GM12891 (cell line): ENCODE measurements at regions not wholly inside any gene's neighbourhood (a gene's known extent, or its start where the extent isn't known, plus 50 kb on each side); places are given as distances from the start of the nearest gene placed in this dataset.

Source experiments
- DNase-seq: peaks from one replicate; pipeline ENCODE4 v3.0.0; 2011; ENCODE audit warnings: low spot score; ENCODE audit not compliant: insufficient read length
- FAIRE-seq: peaks from 2 replicates; lab custom pipeline; 2011; peaks lifted over from hg19 to GRCh38; lab: Jason Lieb, UNC
- PAX5 ChIP-seq: IDR thresholded peaks from 2 replicates; pipeline ENCODE4 v1.6.1; 2011; ENCODE audit warnings: low read length, moderate library complexity, mild to moderate bottlenecking; ENCODE audit not compliant: insufficient read depth, severe bottlenecking
- POLR2A ChIP-seq: IDR thresholded peaks from 2 replicates; pipeline ENCODE4 v1.6.1; 2011; ENCODE audit warnings: low read depth, low read length, control low read depth
- POLR2AphosphoS5 ChIP-seq: IDR thresholded peaks from 2 replicates; pipeline ENCODE4 v1.6.1; 2011; ENCODE audit warnings: low read depth, low read length, control low read depth
- POU2F2 ChIP-seq: IDR thresholded peaks from 2 replicates; pipeline ENCODE4 v1.6.1; 2011; ENCODE audit warnings: low read depth, mild to moderate bottlenecking, control low read depth, low read length, moderate library complexity
- SPI1 ChIP-seq: IDR thresholded peaks from 2 replicates; pipeline ENCODE4 v1.6.1; 2011; ENCODE audit warnings: low read depth, low read length, control low read depth
- TAF1 ChIP-seq: IDR thresholded peaks from 2 replicates; pipeline ENCODE4 v1.6.1; 2011; ENCODE audit warnings: low read depth, low read length, control low read depth

- FAIRE-seq, result no peak
- DNase-seq, result no peak
- no peak for TF ChIP-seq POLR2AphosphoS5
- no peak for TF ChIP-seq SPI1
- no peak for TF ChIP-seq POU2F2
Measured at GRCh38 chr7:89943525-89944050, 210.7 kb upstream of the STEAP1 start.

DNA sequence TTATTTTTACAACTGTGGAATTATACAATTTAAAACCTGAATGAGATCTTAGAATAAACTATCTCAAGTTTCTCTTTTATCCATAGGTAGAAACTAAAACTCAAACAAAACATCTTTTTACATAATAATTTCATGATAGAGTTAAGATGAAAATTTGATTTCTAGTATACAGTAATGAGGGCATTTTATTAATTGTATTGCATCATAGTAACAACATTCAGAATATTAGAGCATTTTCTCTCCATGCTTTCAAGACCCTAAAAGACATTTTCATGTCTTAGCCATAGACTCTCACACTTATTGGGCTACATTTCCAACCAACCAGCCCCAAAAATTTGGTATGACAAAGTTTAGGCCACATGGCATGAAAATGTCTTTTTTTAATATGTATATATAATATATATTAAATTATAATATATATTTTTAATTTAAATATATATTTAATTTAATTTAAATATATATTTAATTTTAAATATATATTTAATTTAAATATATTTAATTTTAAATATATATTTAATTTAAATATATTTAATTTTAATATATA is 195.7 kb upstream of the STEAP1 start:
- no peak for FAIRE-seq
- TF ChIP-seq TAF1 (no peak), SPI1 (no peak), POU2F2 (no peak), PAX5 (no peak), POLR2AphosphoS5 (no peak), POLR2A (no peak)

DNA sequence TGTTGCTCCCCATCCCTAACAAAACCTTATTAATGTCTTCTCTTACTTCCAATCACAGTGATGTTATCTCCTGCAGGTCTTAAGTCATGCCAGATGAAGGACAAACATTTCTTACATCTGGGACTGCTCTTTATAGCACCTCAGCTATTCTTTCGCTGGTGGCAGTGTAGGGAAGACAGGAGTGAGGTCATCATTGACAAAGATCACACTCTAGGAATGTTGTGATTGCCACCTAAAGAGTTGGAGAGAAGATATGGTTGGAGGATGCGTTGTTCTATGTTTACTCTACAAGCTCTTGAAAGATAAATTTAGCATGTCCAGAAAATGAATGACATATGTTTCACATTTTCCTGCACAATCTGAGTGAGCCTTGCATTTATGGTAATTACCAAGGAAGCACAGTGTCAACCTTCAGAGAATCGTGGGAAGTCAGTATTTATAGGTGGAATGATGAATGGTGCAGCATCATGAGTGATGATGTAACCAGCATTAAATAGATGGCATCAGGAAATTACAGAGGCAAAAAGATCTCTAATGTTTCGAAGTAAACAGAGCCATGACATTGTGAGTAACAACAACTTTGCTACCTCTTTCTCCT is 188.1 kb upstream of the STEAP1 start:
- DNase-seq (no peak), FAIRE-seq (no peak)
- TF ChIP-seq POU2F2, result no peak
- no peak for TF ChIP-seq PAX5
- TF ChIP-seq POLR2A, result no peak
- no peak for TF ChIP-seq TAF1
- no peak for TF ChIP-seq SPI1
- no peak for TF ChIP-seq POLR2AphosphoS5

More for the DNA sequence above, 195.7 kb upstream of the STEAP1 start:
- DNase-seq, result no peak

GRCh38 chr7:89975577-89975976 is 178.7 kb upstream of the STEAP1 start:
- DNase-seq (no peak), FAIRE-seq (no peak)
- TF ChIP-seq POLR2A, result no peak
- no peak for TF ChIP-seq POU2F2
- no peak for TF ChIP-seq SPI1
- TF ChIP-seq PAX5, result no peak
- no peak for TF ChIP-seq POLR2AphosphoS5
- no peak for TF ChIP-seq TAF1

GRCh38 chr7:89987665-89988064 is 166.6 kb upstream of the STEAP1 start:
- DNase-seq (no peak), FAIRE-seq (no peak)
- TF ChIP-seq POU2F2 (no peak), TAF1 (no peak), PAX5 (no peak), SPI1 (no peak), POLR2A (no peak), POLR2AphosphoS5 (no peak)

DNA sequence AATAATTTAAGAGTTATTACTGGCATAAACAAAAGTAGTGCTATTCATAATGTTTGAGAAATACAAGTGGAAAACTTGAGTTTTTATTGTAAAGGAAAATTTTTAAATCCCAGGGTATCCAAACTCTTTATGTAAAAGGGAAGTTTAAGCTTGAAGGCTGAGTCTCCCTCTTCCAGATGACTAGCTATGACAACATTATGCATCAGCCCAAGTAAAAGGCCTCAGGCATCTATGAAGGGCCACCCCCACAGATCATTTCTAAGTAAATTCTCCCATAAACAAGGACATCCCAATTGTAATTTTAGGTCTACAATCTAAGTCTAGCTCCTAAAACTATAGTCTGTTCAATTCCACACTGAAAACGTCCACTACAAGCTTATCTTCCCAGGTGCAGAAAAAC is 166.2 kb upstream of the STEAP1 start:
- DNase-seq (no peak), FAIRE-seq (no peak)
- no peak for TF ChIP-seq TAF1
- no peak for TF ChIP-seq POLR2AphosphoS5
- no peak for TF ChIP-seq POLR2A

DNA sequence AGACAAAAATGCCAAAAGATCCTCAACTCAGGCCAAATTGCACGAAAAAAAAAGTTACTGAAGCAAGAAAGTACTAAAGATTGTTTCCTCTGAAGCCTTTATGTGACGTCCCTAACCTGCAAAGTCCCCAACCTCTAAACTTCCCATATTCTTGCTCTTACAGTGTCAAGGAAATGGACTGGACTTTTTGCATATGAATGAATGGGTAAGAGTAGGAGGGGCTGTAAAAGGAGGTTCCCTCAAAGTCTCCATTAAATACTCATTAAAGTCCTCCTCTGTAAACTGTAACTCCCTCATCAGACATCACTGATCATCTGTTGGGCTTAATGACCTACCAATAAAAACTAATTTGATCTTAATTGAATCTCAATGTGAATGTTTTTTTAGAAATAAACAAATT is 164.8 kb upstream of the STEAP1 start:
- DNase-seq (no peak), FAIRE-seq (no peak)
- TF ChIP-seq TAF1, result no peak
- no peak for TF ChIP-seq PAX5
- no peak for TF ChIP-seq POU2F2
- no peak for TF ChIP-seq SPI1
- TF ChIP-seq POLR2A, result no peak
- TF ChIP-seq POLR2AphosphoS5, result no peak

DNA sequence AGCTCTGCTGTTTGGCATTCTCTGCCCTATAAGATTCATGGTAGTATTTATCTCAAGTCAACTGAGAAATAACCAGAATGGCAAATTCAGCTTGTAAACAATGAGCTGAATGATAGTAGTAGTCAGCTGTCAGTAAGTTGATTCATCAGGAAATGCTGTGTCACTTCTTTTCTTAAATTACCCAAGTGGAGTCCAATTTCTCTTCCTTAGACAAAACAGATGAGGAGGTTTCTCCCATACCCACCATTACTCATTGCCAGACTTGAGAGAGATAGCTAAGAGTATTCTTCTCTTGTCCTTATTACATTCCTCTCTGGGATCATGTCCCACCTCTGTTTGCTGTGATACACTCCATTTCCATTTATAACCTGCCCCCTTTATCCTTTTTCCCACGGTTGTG is 159.8 kb upstream of the STEAP1 start:
- DNase-seq, result no peak
- no peak for FAIRE-seq
- no peak for TF ChIP-seq POLR2AphosphoS5
- TF ChIP-seq POLR2A, result no peak
- no peak for TF ChIP-seq TAF1
- TF ChIP-seq SPI1, result no peak
- no peak for TF ChIP-seq PAX5
- TF ChIP-seq POU2F2, result no peak

GRCh38 chr7:89998554-89998953 is 155.7 kb upstream of the STEAP1 start:
- FAIRE-seq (no peak), DNase-seq (no peak)
- no peak for TF ChIP-seq TAF1
- no peak for TF ChIP-seq POLR2AphosphoS5
- no peak for TF ChIP-seq POLR2A
- TF ChIP-seq POU2F2, result no peak
- TF ChIP-seq PAX5, result no peak
- TF ChIP-seq SPI1, result no peak

DNA sequence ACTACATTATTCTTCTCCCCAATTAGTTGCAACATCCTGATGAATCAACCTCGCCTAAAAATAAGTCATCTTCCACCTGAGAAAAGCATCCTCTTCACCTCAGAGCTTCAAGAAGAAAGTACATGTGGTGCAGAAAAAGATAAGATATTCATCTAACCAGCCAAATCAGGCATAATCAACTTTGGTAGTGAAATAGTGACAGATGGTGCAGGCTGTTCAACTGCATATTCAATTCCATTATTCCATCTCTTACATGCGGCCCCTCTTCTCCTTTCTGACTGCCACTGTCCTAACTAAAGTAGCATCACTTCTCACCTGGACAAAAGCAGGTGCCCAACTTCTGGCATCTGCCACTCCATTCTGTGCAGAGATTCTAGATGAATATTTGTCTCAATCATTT is 148.4 kb upstream of the STEAP1 start:
- no peak for TF ChIP-seq PAX5
- TF ChIP-seq POLR2A, result no peak
- TF ChIP-seq SPI1, result no peak
- TF ChIP-seq POLR2AphosphoS5, result no peak
- TF ChIP-seq POU2F2, result no peak
- no peak for TF ChIP-seq TAF1
- DNase-seq (no peak), FAIRE-seq (no peak)

DNA sequence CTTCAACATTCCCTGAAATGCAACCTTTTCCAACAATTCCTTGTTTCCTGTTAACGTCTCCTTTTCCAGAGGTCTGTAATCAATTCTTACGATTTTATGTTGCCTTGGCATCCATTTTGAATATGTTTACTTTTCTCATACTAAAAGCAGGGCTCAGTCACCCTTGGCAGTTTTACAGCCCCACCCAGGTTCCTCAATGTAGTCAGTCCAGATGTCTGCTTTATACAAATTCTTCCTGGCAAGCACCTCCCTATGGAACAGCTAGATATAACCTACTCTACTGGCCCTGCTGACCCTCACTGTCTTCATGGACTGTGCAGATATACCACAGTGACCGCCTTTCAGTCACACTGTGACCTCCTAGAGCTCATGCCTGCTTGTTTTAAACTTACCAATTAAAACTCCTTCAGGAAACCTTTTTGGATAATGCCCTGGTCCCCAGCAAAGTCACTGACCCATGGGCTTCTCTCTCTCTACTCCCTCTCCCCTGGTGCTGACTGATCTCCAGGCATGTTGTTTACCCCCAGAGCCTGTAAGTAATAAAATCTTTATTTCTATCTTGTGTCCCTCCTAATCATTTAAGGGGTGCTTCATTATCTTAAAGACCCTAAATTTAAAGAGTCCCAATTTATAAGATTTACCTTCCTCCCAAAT is 147.1 kb upstream of the STEAP1 start:
- TF ChIP-seq TAF1 (no peak), POLR2A (no peak), SPI1 (no peak), POU2F2 (no peak), POLR2AphosphoS5 (no peak), PAX5 (no peak)
- no peak for FAIRE-seq
- no peak for DNase-seq
